ENCODE measurements at regions not wholly inside any gene's neighbourhood (a gene's known extent, or its start where the extent isn't known, plus 50 kb on each side); places are given as distances from the start of the nearest gene placed in this dataset.

- BruUV-seq (replicated peaks), result no TSS peak
- POLR2A ChIA-PET, result no interaction called here
- H3K9me3 ChIP-seq (replicated peaks; ENCODE audit: control insufficient read depth, insufficient read depth, low read length), result peaks cover 2% of the 10 kb centered on the region
- no peak overlapping the region for H2AFZ ChIP-seq (ENCODE audit: low read depth, low read length)
- H3K27ac ChIP-seq (ENCODE audit: insufficient read depth, low read depth, low read length), result no peak overlapping the region
- TF ChIP-seq POLR2A (IDR thresholded peaks at IDR 0.05; ENCODE audit: low read depth, low read length) (no peak), EZH2 (IDR thresholded peaks at IDR 0.05; ENCODE audit: borderline replicate concordance, low read depth, low read length, severe bottlenecking) (no peak), JUN (IDR thresholded peaks at IDR 0.05; ENCODE audit: borderline replicate concordance, insufficient read depth, insufficient read length, low read depth) (no peak), MYC (IDR thresholded peaks at IDR 0.05; ENCODE audit: low read depth, low read length) (no peak), FOS (IDR thresholded peaks at IDR 0.05; ENCODE audit: borderline replicate concordance, insufficient read depth, low read length) (no peak), CTCF (IDR thresholded peaks at IDR 0.05; ENCODE audit: extremely low read depth in 1 of 2, insufficient read depth in 1 of 2, low read depth in 1 of 2, low read length in 2 of 2) (no peak), GATA2 (IDR thresholded peaks at IDR 0.05; ENCODE audit: insufficient read depth, insufficient read length, low read depth, low read length) (no peak), POLR2AphosphoS5 (IDR thresholded peaks at IDR 0.05; ENCODE audit: insufficient read depth, low read depth, low read length) (no peak), MAX (IDR thresholded peaks at IDR 0.05; ENCODE audit: insufficient read depth, insufficient read length) (no peak)
- H3K79me2 ChIP-seq (ENCODE audit: control insufficient read depth, insufficient read depth, low read length), result no peaks in the 10 kb centered on the region
- H3K4me1 ChIP-seq (ENCODE audit: control insufficient read depth, extremely low read depth, insufficient read depth, low read length), result no peaks in the 10 kb centered on the region
- no peak overlapping the region for H3K4me3 ChIP-seq (replicated peaks in 1 of 3; ENCODE audit: insufficient read depth in 1 of 3, low read depth in 1 of 3, low read length in 3 of 3)
- intact Hi-C loops (cut with micrococcal nuclease), result no loop called here
- DNase-seq (ENCODE audit: low read depth, low spot score) (no peak), FAIRE-seq (no peak)
- H3K36me3 ChIP-seq (ENCODE audit: control insufficient read depth in 2 of 2, extremely low read depth in 1 of 2, insufficient read depth in 2 of 2, low read length in 2 of 2), result no peaks in the 10 kb centered on the region
- no peaks in the 10 kb centered on the region for H3K9me1 ChIP-seq (replicated peaks; ENCODE audit: control insufficient read depth, extremely low read depth, insufficient read depth, low read length)
- dilution Hi-C loops (cut with MboI; ENCODE audit: extremely low pct_ligation_motif_present, low sequenced_read_pairs), result no loop called here
- CTCF ChIA-PET, result no interaction called here
- no peaks in the 10 kb centered on the region for H4K20me1 ChIP-seq (replicated peaks; ENCODE audit: control insufficient read depth, extremely low read depth, insufficient read depth, low read length)
- H3K9ac ChIP-seq (replicated peaks; ENCODE audit: extremely low read depth, insufficient read depth, low read length), result no peak overlapping the region
- no peak overlapping the region for H3K4me2 ChIP-seq (ENCODE audit: insufficient read depth, low read length)
- H3K27me3 ChIP-seq (ENCODE audit: control insufficient read depth in 2 of 2, insufficient read depth in 2 of 2, low read length in 2 of 2), result no peaks in the 10 kb centered on the region
These were observed 311.9 kb downstream of the IRX2 start for GRCh38 chr5:2439608-2440007.

All from endothelial cell of umbilical vein (primary cell).